Hematopoietic multipotent progenitor cell treated with erythropoietin and hydrocortisone succinate and interleukin-3 and kit ligand, for 4 days (in vitro differentiated cells): ENCODE measurements at regions not wholly inside any gene's neighbourhood (a gene's known extent, or its start where the extent isn't known, plus 50 kb on each side); places are given as distances from the start of the nearest gene placed in this dataset.
"Not testable (repeated sequence)": the region's sequence is repeated elsewhere in the genome, so short reads cannot be mapped to it uniquely, and the experiment has no call there.

Experiments
- DNase-seq: peaks from one replicate; pipeline ENCODE4 v3.0.0-alpha.2; 2015

- no peak for DNase-seq
Observed at GRCh38 chr11:116360221-116360941, 412.4 kb downstream of the BUD13 start.

- peak; percentile 64 for DNase-seq
Observed at GRCh38 chr11:116357784-116358544, 414.8 kb downstream of the BUD13 start.

- no peak for DNase-seq
Observed at GRCh38 chr11:116356451-116356850, 416.3 kb downstream of the BUD13 start.

GRCh38 chr11:116355104-116355503 lies 417.7 kb downstream of the BUD13 start:
- no peak for DNase-seq

GRCh38 chr11:116353589-116353988 lies 419.2 kb downstream of the BUD13 start:
- DNase-seq, result no peak

GRCh38 chr11:116352881-116353280 lies 419.9 kb downstream of the BUD13 start:
- DNase-seq, result no peak

GRCh38 chr11:116348226-116348625 lies 424.6 kb downstream of the BUD13 start:
- no peak for DNase-seq

GRCh38 chr11:116345575-116345974 lies 427.2 kb downstream of the BUD13 start:
- no peak for DNase-seq

GRCh38 chr11:116344601-116345000 lies 428.2 kb downstream of the BUD13 start:
- no peak for DNase-seq

GRCh38 chr11:116343270-116343669 lies 429.5 kb downstream of the BUD13 start:
- DNase-seq, result no peak

GRCh38 chr11:116342148-116342547 lies 430.6 kb downstream of the BUD13 start:
- no peak for DNase-seq

GRCh38 chr11:116339306-116340098 lies 433.3 kb downstream of the BUD13 start:
- DNase-seq, result no peak

GRCh38 chr11:116338500-116338899 lies 434.3 kb downstream of the BUD13 start:
- not testable (repeated sequence) for DNase-seq

GRCh38 chr11:116336540-116336939 lies 436.2 kb downstream of the BUD13 start:
- DNase-seq, result no peak

- DNase-seq, result no peak
Observed at GRCh38 chr11:116335891-116336290, 436.9 kb downstream of the BUD13 start.

GRCh38 chr11:116335078-116335477 lies 437.7 kb downstream of the BUD13 start:
- no peak for DNase-seq

GRCh38 chr11:116334596-116334995 lies 438.2 kb downstream of the BUD13 start:
- no peak for DNase-seq

GRCh38 chr11:116333001-116333535 lies 439.7 kb downstream of the BUD13 start:
- no peak for DNase-seq

- no peak for DNase-seq
Observed at GRCh38 chr11:116332391-116332790, 440.4 kb downstream of the BUD13 start.

GRCh38 chr11:116331381-116331780 lies 441.4 kb downstream of the BUD13 start:
- DNase-seq, result no peak

- DNase-seq, result no peak
Observed at GRCh38 chr11:116330439-116331185, 442.2 kb downstream of the BUD13 start.

- DNase-seq, result no peak
Observed at GRCh38 chr11:116329354-116330090, 443.3 kb downstream of the BUD13 start.
